Upper lobe of left lung (tissue), 6 donors: ENCODE measurements at regions not wholly inside any gene's neighbourhood (a gene's known extent, or its start where the extent isn't known, plus 50 kb on each side); places are given as distances from the start of the nearest gene placed in this dataset.

Experiments
- ATAC-seq, 2 donors: fragments of 200-7000 bp; cut with Tn5 transposase; one replicate each; pipeline ENCODE4 v1.9.1; 2022; ENCODE audit warnings: mild to moderate bottlenecking in 2 of 2, moderate library complexity in 2 of 2; ENCODE audit not compliant: low FRiP score in 2 of 2
- DNase-seq, 2 donors: peaks; one replicate each; pipeline ENCODE4 v3.0.0-alpha.2; 2019 to 2020
- H3K27ac ChIP-seq, 4 donors: fragments of 200-600 bp; sonication (generic); one replicate each; pipeline ENCODE4 v1.5.1; 2016 to 2019
- H3K27me3 ChIP-seq, 4 donors: fragments of 200-600 bp; sonication (generic); one replicate each; pipeline ENCODE4 v1.5.1; 2017 to 2019
- H3K36me3 ChIP-seq, 4 donors: fragments of 200-600 bp; sonication (generic); one replicate each; pipeline ENCODE4 v1.5.1; 2016 to 2019
- H3K4me1 ChIP-seq, 4 donors: fragments of 200-600 bp; sonication (generic); one replicate each; pipeline ENCODE4 v1.5.1; 2018 to 2019
- H3K4me3 ChIP-seq, 4 donors: fragments of 200-600 bp; sonication (generic); one replicate each; pipeline ENCODE4 v1.5.1; 2017 to 2019; ENCODE audit warnings: mild to moderate bottlenecking in 2 of 4, moderate library complexity in 1 of 4
- H3K9me3 ChIP-seq, 4 donors: fragments of 200-600 bp; sonication (generic); one replicate each; pipeline ENCODE4 v1.5.1; 2018 to 2019
- CTCF ChIP-seq, 6 experiments: fragments of 450-650 bp in 4 of 6; fragments of 200-600 bp in 2 of 6; sonication (generic) in 2 of 6; IDR thresholded peaks; one replicate each; pipeline ENCODE4 v1.5.1; 2016 to 2019; ENCODE audit warnings: antibody characterized with exemption in 6 of 6
- EP300 ChIP-seq, 4 donors: sonication (generic); formaldehyde crosslinking; IDR thresholded peaks; one replicate each; pipeline ENCODE4 v1.5.1; 2017; ENCODE audit warnings: antibody characterized with exemption in 4 of 4, control low read depth in 2 of 4
- POLR2A ChIP-seq, 4 donors: fragments of 450-650 bp; IDR thresholded peaks; one replicate each; pipeline ENCODE4 v1.5.1; 2016 to 2017; ENCODE audit warnings: antibody characterized with exemption in 4 of 4, mild to moderate bottlenecking in 2 of 4
- POLR2AphosphoS5 ChIP-seq, 2 donors: sonication (generic); formaldehyde crosslinking; IDR thresholded peaks; one replicate each; pipeline ENCODE4 v1.5.1; 2017; ENCODE audit warnings: antibody characterized with exemption in 2 of 2
- WGBS, 2 donors: methylation state at CpG; one replicate each; pipeline ENCODE4 v1.1.5; 2017 to 2018; 5-methylcytosine and 5-hydroxymethylcytosine counted together
- donor health status: DM: no; HTN: no; CAD: no; lungs with moderate emphysema.
- donor health status: DM: no; HTN: yes; CAD: no; lungs with severe emphysema.

GRCh38 chr2:12289120-12289802 is 427.5 kb upstream of the TRIB2 start:
- Histone ChIP-seq H3K27me3 (no peaks in the 10 kb centered on the region), H3K4me3 (no peak overlapping the region), H3K36me3 (no peaks in the 10 kb centered on the region), H3K9me3 (no peaks in the 10 kb centered on the region), H3K27ac (no peak overlapping the region), H3K4me1 (peaks cover 0 to 11% (median 0%) of the 10 kb centered on the region in 4 donors)
- no peak for TF ChIP-seq POLR2A (IDR thresholded peaks at IDR 0.05)
- TF ChIP-seq POLR2AphosphoS5 (IDR thresholded peaks at IDR 0.05) = no peak
- TF ChIP-seq CTCF (IDR thresholded peaks at IDR 0.05) = no peak
- no peak for TF ChIP-seq EP300 (IDR thresholded peaks at IDR 0.05)
- no peak for DNase-seq
- WGBS, 2 donors = 93 to 95% methylated on average over 3 of the region's 3 CpGs
- no peak for ATAC-seq

GRCh38 chr2:12291303-12291702 is 425.4 kb upstream of the TRIB2 start:
- ATAC-seq (no peak), DNase-seq (no peak)
- Histone ChIP-seq H3K27ac (no peak overlapping the region), H3K27me3 (no peaks in the 10 kb centered on the region), H3K36me3 (no peaks in the 10 kb centered on the region), H3K4me1 (peaks cover 0 to 11% (median 0%) of the 10 kb centered on the region in 4 donors), H3K9me3 (no peaks in the 10 kb centered on the region), H3K4me3 (no peak overlapping the region)
- no peak for TF ChIP-seq CTCF (IDR thresholded peaks at IDR 0.05)
- no peak for TF ChIP-seq POLR2AphosphoS5 (IDR thresholded peaks at IDR 0.05)
- WGBS, 2 donors = 74 to 81% methylated on average over 1 of the region's 1 CpG

- no peaks in the 10 kb centered on the region for H3K9me3 ChIP-seq
These were observed 422.9 kb upstream of the TRIB2 start for GRCh38 chr2:12293874-12294273.

GRCh38 chr2:12295856-12296519 is 420.7 kb upstream of the TRIB2 start:
- ATAC-seq = no peak
- H3K27me3 ChIP-seq = no peaks in the 10 kb centered on the region
- 77 to 88% methylated on average over 2 to 4 of the region's 4 CpGs for WGBS, 2 donors

More at GRCh38 chr2:12293874-12294273, 422.9 kb upstream of the TRIB2 start:
- DNase-seq (no peak), ATAC-seq (no peak)
- Histone ChIP-seq H3K4me3 (no peak overlapping the region), H3K36me3 (no peaks in the 10 kb centered on the region), H3K27ac (no peak overlapping the region), H3K4me1 (no peaks in the 10 kb centered on the region), H3K27me3 (no peaks in the 10 kb centered on the region)
- WGBS, 2 donors = 85 to 88% methylated on average over 1 of the region's 1 CpG
- no peak for TF ChIP-seq POLR2A (IDR thresholded peaks at IDR 0.05)
- no peak for TF ChIP-seq EP300 (IDR thresholded peaks at IDR 0.05)
- no peak for TF ChIP-seq CTCF (IDR thresholded peaks at IDR 0.05)
- no peak for TF ChIP-seq POLR2AphosphoS5 (IDR thresholded peaks at IDR 0.05)

More at GRCh38 chr2:12295856-12296519, 420.7 kb upstream of the TRIB2 start:
- Histone ChIP-seq H3K9me3 (no peaks in the 10 kb centered on the region), H3K36me3 (no peaks in the 10 kb centered on the region), H3K27ac (no peak overlapping the region), H3K4me1 (peaks cover 0 to 6% (median 2%) of the 10 kb centered on the region in 4 donors), H3K4me3 (no peak overlapping the region)
- no peak for DNase-seq
- TF ChIP-seq POLR2A (IDR thresholded peaks at IDR 0.05) (no peak), EP300 (IDR thresholded peaks at IDR 0.05) (no peak), CTCF (IDR thresholded peaks at IDR 0.05) (no peak), POLR2AphosphoS5 (IDR thresholded peaks at IDR 0.05) (no peak)
